Right lobe of liver (tissue), 6 donors: ENCODE measurements at regions not wholly inside any gene's neighbourhood (a gene's known extent, or its start where the extent isn't known, plus 50 kb on each side); places are given as distances from the start of the nearest gene placed in this dataset.
"Not testable (repeated sequence)": the region's sequence is repeated elsewhere in the genome, so short reads cannot be mapped to it uniquely, and the experiment has no call there.

Experiments
- ATAC-seq, 4 donors: fragments of 200-7000 bp; cut with Tn5 transposase; one replicate each; pipeline ENCODE4 v1.9.1; 2020; ENCODE audit warnings: mild to moderate bottlenecking in 4 of 4, moderate library complexity in 4 of 4
- DNase-seq, 3 donors: peaks; one replicate each; pipeline ENCODE4 v3.0.0-alpha.2; 2020
- H3K27ac ChIP-seq, 3 donors: fragments of 200-600 bp; one replicate each; pipeline ENCODE4 v1.8.0; 2022
- H3K27me3 ChIP-seq, 2 donors: fragments of 200-600 bp; one replicate each; pipeline ENCODE4 v1.8.0; 2022
- H3K36me3 ChIP-seq, 4 donors: fragments of 200-600 bp; sonication (generic) in 1 of 4; one replicate each; pipeline versions ENCODE4 v1.5.1 to v1.8.0; 2017 to 2022; ENCODE audit warnings: control low read depth in 1 of 4
- H3K4me1 ChIP-seq, 4 donors: fragments of 200-600 bp; sonication (generic) in 1 of 4; one replicate each; pipeline versions ENCODE4 v1.5.1 to v1.8.0; 2017 to 2022; ENCODE audit warnings: control low read depth in 1 of 4
- H3K4me3 ChIP-seq, 3 donors: fragments of 200-600 bp; one replicate each; pipeline ENCODE4 v1.8.0; 2022
- H3K9me3 ChIP-seq, 4 donors: fragments of 200-600 bp; sonication (generic) in 1 of 4; one replicate each; pipeline versions ENCODE4 v1.5.1 to v1.8.0; 2017 to 2022; ENCODE audit warnings: control low read depth in 1 of 4
- POLR2A ChIP-seq: fragments of 450-650 bp; IDR thresholded peaks from one replicate; pipeline ENCODE4 v1.6.1; 2017; ENCODE audit warnings: antibody characterized with exemption, mild to moderate bottlenecking
- WGBS: methylation state at CpG from one replicate; pipeline ENCODE4 v1.1.6; 2018; ENCODE audit warnings: low coverage, low lambda C conversion rate; ENCODE audit not compliant: insufficient coverage; ENCODE audit errors: missing lambda C conversion rate; 5-methylcytosine and 5-hydroxymethylcytosine counted together
- intact Hi-C, 2 donors: fragments of 100-400 bp; cut with DNase I; formaldehyde crosslinking; loops; one replicate each; pipeline versions ENCODE4 v1.11.2 to v1.14.1; 2022
- TF ChIP-seq, protein P1 (sequence below), 4 donors: fragments of 200-600 bp in 3 of 4; fragments of 450-650 bp in 1 of 4; IDR thresholded peaks; one replicate each; pipeline versions ENCODE4 v1.5.1 to v1.8.0; 2016 to 2022; ENCODE audit warnings: antibody characterized with exemption in 4 of 4, mild to moderate bottlenecking in 2 of 4
- donor health status: DM: no; HTN: yes; CAD: no.
- donor health status: DM: no; HTN: no; CAD: no.
- donor health status: DM: no; HTN: no; CAD: no.
- donor health status: DM: no; HTN: yes; CAD: no.
- donor health status: DM: no; HTN: yes; CAD: no.

GRCh38 chr3:182149594-182149993 is 437.9 kb downstream of the SOX2 start:
- 34% methylated on average over 3 of the region's 3 CpGs for WGBS
- intact Hi-C loops, result no loop called here

DNA sequence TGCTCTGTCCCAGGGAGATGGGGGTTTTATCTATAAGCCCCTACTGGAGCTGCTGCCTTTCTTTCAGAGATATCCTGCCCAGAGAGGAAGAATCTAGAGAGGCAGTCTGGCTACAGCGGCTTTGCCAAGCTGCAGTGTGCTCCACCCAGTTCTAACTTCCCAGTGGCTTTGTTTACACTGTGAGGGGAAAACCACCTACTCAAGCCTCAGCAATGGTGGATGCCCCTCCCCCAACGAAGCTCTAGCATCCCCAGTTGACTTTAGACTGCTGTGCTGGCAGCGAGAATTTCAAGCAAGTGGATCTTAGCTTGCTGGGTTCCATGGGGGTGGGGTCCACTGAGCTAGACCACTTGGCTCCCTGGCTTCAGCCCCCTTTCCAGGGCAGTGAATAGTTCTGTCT is 444.6 kb downstream of the SOX2 start:
- DNase-seq, H3K9me3 ChIP-seq, ATAC-seq, H3K36me3 ChIP-seq, intact Hi-C loops, H3K27me3 ChIP-seq, H3K27ac ChIP-seq, H3K4me1 ChIP-seq, H3K4me3 ChIP-seq: not testable (repeated sequence)
- WGBS, result 0% methylated on average over 1 of the region's 3 CpGs

More at GRCh38 chr3:182149594-182149993, 437.9 kb downstream of the SOX2 start:
- no peak for DNase-seq
- no peak for ATAC-seq
- Histone ChIP-seq H3K4me1 (no peaks in the 10 kb centered on the region), H3K27me3 (no peaks in the 10 kb centered on the region), H3K27ac (no peak overlapping the region), H3K36me3 (no peaks in the 10 kb centered on the region), H3K9me3 (no peaks in the 10 kb centered on the region), H3K4me3 (no peak overlapping the region)
- TF ChIP-seq, protein P1, sequence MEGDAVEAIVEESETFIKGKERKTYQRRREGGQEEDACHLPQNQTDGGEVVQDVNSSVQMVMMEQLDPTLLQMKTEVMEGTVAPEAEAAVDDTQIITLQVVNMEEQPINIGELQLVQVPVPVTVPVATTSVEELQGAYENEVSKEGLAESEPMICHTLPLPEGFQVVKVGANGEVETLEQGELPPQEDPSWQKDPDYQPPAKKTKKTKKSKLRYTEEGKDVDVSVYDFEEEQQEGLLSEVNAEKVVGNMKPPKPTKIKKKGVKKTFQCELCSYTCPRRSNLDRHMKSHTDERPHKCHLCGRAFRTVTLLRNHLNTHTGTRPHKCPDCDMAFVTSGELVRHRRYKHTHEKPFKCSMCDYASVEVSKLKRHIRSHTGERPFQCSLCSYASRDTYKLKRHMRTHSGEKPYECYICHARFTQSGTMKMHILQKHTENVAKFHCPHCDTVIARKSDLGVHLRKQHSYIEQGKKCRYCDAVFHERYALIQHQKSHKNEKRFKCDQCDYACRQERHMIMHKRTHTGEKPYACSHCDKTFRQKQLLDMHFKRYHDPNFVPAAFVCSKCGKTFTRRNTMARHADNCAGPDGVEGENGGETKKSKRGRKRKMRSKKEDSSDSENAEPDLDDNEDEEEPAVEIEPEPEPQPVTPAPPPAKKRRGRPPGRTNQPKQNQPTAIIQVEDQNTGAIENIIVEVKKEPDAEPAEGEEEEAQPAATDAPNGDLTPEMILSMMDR (IDR thresholded peaks at IDR 0.05), result no peak
- no peak for TF ChIP-seq POLR2A

DNA sequence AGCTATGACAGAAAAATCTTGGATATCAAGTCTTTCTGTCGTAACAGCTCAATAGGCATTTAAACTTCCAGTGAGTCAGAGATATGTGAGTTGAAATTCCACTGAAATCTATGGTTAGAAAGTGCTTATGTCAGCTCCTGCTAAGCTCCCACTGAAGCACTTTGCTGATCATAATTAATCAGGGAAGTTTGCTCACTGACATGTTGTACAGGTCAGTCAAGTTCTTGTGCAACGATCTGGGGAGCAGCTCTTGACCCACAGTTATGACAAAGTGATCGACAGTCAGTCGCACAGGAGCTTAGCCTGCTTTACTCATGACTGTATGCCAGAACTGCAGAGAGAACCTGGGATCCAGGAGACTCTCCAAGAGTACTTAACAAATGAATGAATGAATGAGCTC is 453.5 kb downstream of the SOX2 start:
- no peak for TF ChIP-seq POLR2A
- TF ChIP-seq, protein P1 (IDR thresholded peaks at IDR 0.05), result no peak
- intact Hi-C loops, result no loop called here
- Histone ChIP-seq H3K36me3 (no peaks in the 10 kb centered on the region), H3K27ac (no peak overlapping the region), H3K27me3 (no peaks in the 10 kb centered on the region), H3K9me3 (no peaks in the 10 kb centered on the region), H3K4me3 (no peak overlapping the region), H3K4me1 (no peaks in the 10 kb centered on the region)
- ATAC-seq (no peak), DNase-seq (no peak)
- 29% methylated on average over 4 of the region's 4 CpGs for WGBS

DNA sequence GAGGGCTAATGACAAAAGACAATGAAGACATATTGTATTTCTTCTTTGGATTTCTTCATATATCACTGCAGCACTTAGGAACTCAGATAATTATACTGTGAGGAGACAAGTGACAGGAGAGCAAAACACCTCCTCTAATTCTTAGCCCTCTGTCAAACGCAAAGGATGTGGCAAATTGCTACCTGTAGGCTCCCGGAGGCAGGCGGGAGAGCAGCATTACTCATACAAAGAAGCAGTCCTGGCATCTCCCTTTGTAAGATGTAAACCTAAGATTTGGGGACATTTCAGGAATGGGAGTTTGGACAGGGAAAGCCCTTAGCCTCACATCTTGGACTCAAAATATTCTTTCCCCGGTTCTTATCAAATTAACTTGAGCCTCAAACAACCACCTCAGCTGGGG is 460.8 kb downstream of the SOX2 start:
- no peak overlapping the region for H3K27ac ChIP-seq
- H3K9me3 ChIP-seq, result no peaks in the 10 kb centered on the region
- ATAC-seq (no peak), DNase-seq (no peak)
- H3K27me3 ChIP-seq, result no peaks in the 10 kb centered on the region
- H3K4me1 ChIP-seq, result no peaks in the 10 kb centered on the region
- intact Hi-C loops, result no loop called here
- WGBS, result 45% methylated on average over 4 of the region's 4 CpGs
- H3K36me3 ChIP-seq, result no peaks in the 10 kb centered on the region
- TF ChIP-seq, protein P1 (IDR thresholded peaks at IDR 0.05), result no peak
- no peak for TF ChIP-seq POLR2A
- H3K4me3 ChIP-seq, result no peak overlapping the region

DNA sequence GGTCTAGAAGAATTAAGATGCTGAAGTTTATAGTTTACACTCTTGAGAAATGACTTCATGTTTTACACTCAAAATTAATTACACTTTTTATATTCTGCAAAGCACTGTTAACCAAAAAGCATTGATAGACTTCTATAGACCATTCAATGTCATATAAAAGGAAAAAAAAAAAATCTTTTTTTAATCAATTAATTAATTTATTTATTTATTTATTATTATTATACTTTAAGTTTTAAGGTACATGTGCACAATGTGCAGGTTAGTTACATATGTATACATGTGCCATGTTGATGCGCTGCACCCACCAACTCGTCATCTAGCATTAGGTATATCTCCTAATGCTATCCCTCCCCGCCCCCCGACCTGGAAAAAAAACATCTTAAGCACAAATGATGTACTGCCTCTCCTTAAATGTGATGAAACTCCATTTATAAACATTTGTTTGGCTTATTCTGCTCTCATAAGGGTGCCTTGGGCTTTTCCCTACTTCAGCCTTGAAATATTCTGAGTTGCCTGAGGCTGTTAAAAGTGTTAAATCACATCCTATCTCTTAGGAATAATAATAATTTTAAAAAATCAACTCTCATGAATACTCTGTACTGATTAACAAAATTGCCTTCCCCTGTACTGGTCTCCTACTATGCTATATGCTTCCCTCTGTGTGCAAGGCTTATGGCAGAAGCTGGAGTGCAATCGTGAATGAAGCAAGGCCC is 466.9 kb downstream of the SOX2 start:
- H3K9me3 ChIP-seq, result no peaks in the 10 kb centered on the region
- DNase-seq, result no peak
- no peak for ATAC-seq
- H3K4me1 ChIP-seq, result no peaks in the 10 kb centered on the region
- H3K4me3 ChIP-seq, result no peak overlapping the region
- TF ChIP-seq, protein P1 (IDR thresholded peaks at IDR 0.05), result no peak
- no peak for TF ChIP-seq POLR2A
- H3K27me3 ChIP-seq, result no peaks in the 10 kb centered on the region
- no peak overlapping the region for H3K27ac ChIP-seq
- intact Hi-C loops, result no loop called here
- no peaks in the 10 kb centered on the region for H3K36me3 ChIP-seq
- 72% methylated on average over 5 of the region's 5 CpGs for WGBS
